GM23338 (cell line): ENCODE measurements at regions not wholly inside any gene's neighbourhood (a gene's known extent, or its start where the extent isn't known, plus 50 kb on each side); places are given as distances from the start of the nearest gene placed in this dataset.

ENCODE experiments used
- ATAC-seq: fragments of 200-7000 bp; cut with Tn5 transposase; 3 replicates; pipeline ENCODE4 v1.9.1; 2020
- DNase-seq: peaks from one replicate; pipeline ENCODE4 v3.0.0-alpha.2; 2015; ENCODE audit warnings: low spot score
- H2AFZ ChIP-seq: fragments of 200-600 bp; sonication (generic); 2 replicates; pipeline ENCODE4 v1.8.0; 2016; ENCODE audit warnings: antibody characterized with exemption, mild to moderate bottlenecking, moderate library complexity
- H3F3A ChIP-seq: fragments of 200-600 bp; sonication (generic); replicated peaks from 2 replicates; pipeline ENCODE4 v1.8.0; 2017; ENCODE audit warnings: antibody characterized with exemption, mixed run types, low read depth
- H3K27ac ChIP-seq: fragments of 200-600 bp; sonication (generic); 2 replicates; pipeline ENCODE4 v1.6.1; 2016; ENCODE audit warnings: low read depth
- H3K27me3 ChIP-seq: fragments of 200-600 bp; sonication (generic); 2 replicates; pipeline ENCODE4 v1.8.0; 2016; ENCODE audit warnings: mild to moderate bottlenecking, mixed run types, moderate library complexity; ENCODE audit not compliant: insufficient read depth
- H3K36me3 ChIP-seq: fragments of 200-600 bp; sonication (generic); 2 replicates; pipeline ENCODE4 v1.8.0; 2016; ENCODE audit warnings: mild to moderate bottlenecking; ENCODE audit not compliant: insufficient read depth
- H3K4me1 ChIP-seq: fragments of 200-600 bp; sonication (generic); 2 replicates; pipeline ENCODE4 v1.8.0; 2016; ENCODE audit warnings: mild to moderate bottlenecking, moderate library complexity; ENCODE audit not compliant: insufficient read depth
- H3K4me2 ChIP-seq: fragments of 200-600 bp; sonication (generic); 2 replicates; pipeline ENCODE4 v1.7.1; 2017; ENCODE audit warnings: mixed run types
- H3K4me3 ChIP-seq: fragments of 200-600 bp; sonication (generic); 2 replicates; pipeline ENCODE4 v1.6.1; 2016; ENCODE audit warnings: mixed run types
- H3K79me2 ChIP-seq: fragments of 200-600 bp; sonication (generic); replicated peaks from 2 replicates; pipeline ENCODE4 v1.8.0; 2017; ENCODE audit warnings: mild to moderate bottlenecking; ENCODE audit not compliant: insufficient read depth
- H3K9me2 ChIP-seq: fragments of 200-600 bp; sonication (generic); 2 replicates; pipeline ENCODE4 v1.8.0; 2017; ENCODE audit not compliant: insufficient read depth
- H4K20me1 ChIP-seq: fragments of 200-600 bp; sonication (generic); replicated peaks from 2 replicates; pipeline ENCODE4 v1.8.0; 2017; ENCODE audit warnings: mild to moderate bottlenecking; ENCODE audit not compliant: insufficient read depth
- H3K27ac Mint-ChIP-seq: 2 replicates; pipeline ENCODE4 v1.8.0; 2020; ENCODE audit warnings: inconsistent platforms, mild to moderate bottlenecking, moderate library complexity, mixed read lengths
- H3K27me3 Mint-ChIP-seq: 3 replicates; pipeline ENCODE4 v1.8.0; 2022; ENCODE audit warnings: low read depth, mild to moderate bottlenecking, moderate library complexity, mixed read lengths, inconsistent platforms; ENCODE audit not compliant: insufficient read depth, poor library complexity
- H3K36me3 Mint-ChIP-seq: 3 replicates; pipeline ENCODE4 v1.8.0; 2021; ENCODE audit warnings: low read depth, mild to moderate bottlenecking, inconsistent platforms, moderate library complexity, mixed read lengths
- H3K4me1 Mint-ChIP-seq: 3 replicates; pipeline ENCODE4 v1.8.0; 2020; ENCODE audit warnings: mild to moderate bottlenecking, inconsistent platforms, mixed read lengths
- H3K4me3 Mint-ChIP-seq: 3 replicates; pipeline ENCODE4 v1.8.0; 2021; ENCODE audit warnings: moderate library complexity, mild to moderate bottlenecking, inconsistent platforms, mixed read lengths
- H3K9me3 Mint-ChIP-seq: 3 replicates; pipeline ENCODE4 v1.8.0; 2020; ENCODE audit warnings: moderate library complexity, mild to moderate bottlenecking, inconsistent platforms, mixed read lengths
- CTCF ChIP-seq, 2 experiments: fragments of 200-600 bp in 1 of 2; sonication (generic) in 1 of 2; conservative IDR thresholded peaks; 2 replicates each; pipeline versions ENCODE4 v1.5.1 to v1.6.1; 2016 to 2017; ENCODE audit warnings: antibody characterized with exemption in 2 of 2, low read depth in 2 of 2, mild to moderate bottlenecking in 2 of 2, moderate library complexity in 1 of 2
- ETS1 ChIP-seq: IDR thresholded peaks from 2 replicates; pipeline ENCODE4 v1.6.1; 2016; ENCODE audit warnings: antibody characterized with exemption
- JUNB ChIP-seq: IDR thresholded peaks from one replicate; pipeline ENCODE4 v1.6.1; 2016; ENCODE audit warnings: antibody characterized with exemption; ENCODE audit not compliant: unreplicated experiment
- NANOG ChIP-seq: IDR thresholded peaks from 2 replicates; pipeline ENCODE4 v1.6.1; 2016; ENCODE audit warnings: antibody characterized with exemption, borderline replicate concordance
- POLR2AphosphoS5 ChIP-seq: IDR thresholded peaks from 2 replicates; pipeline ENCODE4 v1.6.1; 2016; ENCODE audit warnings: antibody characterized with exemption, low read depth
- ZNF114 ChIP-seq: fragments of 250-450 bp; sonication (Bioruptor Pico); IDR thresholded peaks from 2 replicates; pipeline ENCODE4 v1.5.0; 2020; ENCODE audit warnings: mild to moderate bottlenecking, moderate library complexity
- TF ChIP-seq, protein P1 (sequence below): fragments of 250-450 bp; sonication (Bioruptor Pico); IDR thresholded peaks from 2 replicates; pipeline ENCODE4 v1.5.0; 2020; ENCODE audit warnings: mild to moderate bottlenecking, moderate library complexity

GRCh38 chr3:139106013-139106932 lies 61.6 kb upstream of the PRR23C start (continued):
- TF ChIP-seq, protein P1, sequence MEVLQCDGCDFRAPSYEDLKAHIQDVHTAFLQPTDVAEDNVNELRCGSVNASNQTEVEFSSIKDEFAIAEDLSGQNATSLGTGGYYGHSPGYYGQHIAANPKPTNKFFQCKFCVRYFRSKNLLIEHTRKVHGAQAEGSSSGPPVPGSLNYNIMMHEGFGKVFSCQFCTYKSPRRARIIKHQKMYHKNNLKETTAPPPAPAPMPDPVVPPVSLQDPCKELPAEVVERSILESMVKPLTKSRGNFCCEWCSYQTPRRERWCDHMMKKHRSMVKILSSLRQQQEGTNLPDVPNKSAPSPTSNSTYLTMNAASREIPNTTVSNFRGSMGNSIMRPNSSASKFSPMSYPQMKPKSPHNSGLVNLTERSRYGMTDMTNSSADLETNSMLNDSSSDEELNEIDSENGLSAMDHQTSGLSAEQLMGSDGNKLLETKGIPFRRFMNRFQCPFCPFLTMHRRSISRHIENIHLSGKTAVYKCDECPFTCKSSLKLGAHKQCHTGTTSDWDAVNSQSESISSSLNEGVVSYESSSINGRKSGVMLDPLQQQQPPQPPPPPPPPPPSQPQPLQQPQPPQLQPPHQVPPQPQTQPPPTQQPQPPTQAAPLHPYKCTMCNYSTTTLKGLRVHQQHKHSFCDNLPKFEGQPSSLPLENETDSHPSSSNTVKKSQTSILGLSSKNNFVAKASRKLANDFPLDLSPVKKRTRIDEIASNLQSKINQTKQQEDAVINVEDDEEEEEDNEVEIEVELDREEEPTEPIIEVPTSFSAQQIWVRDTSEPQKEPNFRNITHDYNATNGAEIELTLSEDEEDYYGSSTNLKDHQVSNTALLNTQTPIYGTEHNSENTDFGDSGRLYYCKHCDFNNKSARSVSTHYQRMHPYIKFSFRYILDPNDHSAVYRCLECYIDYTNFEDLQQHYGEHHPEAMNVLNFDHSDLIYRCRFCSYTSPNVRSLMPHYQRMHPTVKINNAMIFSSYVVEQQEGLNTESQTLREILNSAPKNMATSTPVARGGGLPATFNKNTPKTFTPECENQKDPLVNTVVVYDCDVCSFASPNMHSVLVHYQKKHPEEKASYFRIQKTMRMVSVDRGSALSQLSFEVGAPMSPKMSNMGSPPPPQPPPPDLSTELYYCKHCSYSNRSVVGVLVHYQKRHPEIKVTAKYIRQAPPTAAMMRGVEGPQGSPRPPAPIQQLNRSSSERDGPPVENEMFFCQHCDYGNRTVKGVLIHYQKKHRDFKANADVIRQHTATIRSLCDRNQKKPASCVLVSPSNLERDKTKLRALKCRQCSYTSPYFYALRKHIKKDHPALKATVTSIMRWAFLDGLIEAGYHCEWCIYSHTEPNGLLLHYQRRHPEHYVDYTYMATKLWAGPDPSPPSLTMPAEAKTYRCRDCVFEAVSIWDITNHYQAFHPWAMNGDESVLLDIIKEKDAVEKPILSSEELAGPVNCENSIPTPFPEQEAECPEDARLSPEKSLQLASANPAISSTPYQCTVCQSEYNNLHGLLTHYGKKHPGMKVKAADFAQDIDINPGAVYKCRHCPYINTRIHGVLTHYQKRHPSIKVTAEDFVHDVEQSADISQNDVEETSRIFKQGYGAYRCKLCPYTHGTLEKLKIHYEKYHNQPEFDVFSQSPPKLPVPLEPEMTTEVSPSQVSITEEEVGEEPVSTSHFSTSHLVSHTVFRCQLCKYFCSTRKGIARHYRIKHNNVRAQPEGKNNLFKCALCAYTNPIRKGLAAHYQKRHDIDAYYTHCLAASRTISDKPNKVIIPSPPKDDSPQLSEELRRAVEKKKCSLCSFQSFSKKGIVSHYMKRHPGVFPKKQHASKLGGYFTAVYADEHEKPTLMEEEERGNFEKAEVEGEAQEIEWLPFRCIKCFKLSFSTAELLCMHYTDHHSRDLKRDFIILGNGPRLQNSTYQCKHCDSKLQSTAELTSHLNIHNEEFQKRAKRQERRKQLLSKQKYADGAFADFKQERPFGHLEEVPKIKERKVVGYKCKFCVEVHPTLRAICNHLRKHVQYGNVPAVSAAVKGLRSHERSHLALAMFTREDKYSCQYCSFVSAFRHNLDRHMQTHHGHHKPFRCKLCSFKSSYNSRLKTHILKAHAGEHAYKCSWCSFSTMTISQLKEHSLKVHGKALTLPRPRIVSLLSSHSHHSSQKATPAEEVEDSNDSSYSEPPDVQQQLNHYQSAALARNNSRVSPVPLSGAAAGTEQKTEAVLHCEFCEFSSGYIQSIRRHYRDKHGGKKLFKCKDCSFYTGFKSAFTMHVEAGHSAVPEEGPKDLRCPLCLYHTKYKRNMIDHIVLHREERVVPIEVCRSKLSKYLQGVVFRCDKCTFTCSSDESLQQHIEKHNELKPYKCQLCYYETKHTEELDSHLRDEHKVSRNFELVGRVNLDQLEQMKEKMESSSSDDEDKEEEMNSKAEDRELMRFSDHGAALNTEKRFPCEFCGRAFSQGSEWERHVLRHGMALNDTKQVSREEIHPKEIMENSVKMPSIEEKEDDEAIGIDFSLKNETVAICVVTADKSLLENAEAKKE (CRISPR knock-in tag): no peak
- no peak for TF ChIP-seq ZNF114 (CRISPR knock-in tag)
- no peak for TF ChIP-seq POLR2AphosphoS5

GRCh38 chr3:139107424-139108252 lies 62.9 kb upstream of the PRR23C start:
- Histone ChIP-seq H2AFZ (no peak overlapping the region), H3K4me3 (no peak overlapping the region), H3K27me3 (0 out of 2 replicates have a peak, but pooled peaks cover under 1% of the 10 kb centered on the region), H3F3A (no peaks in the 10 kb centered on the region), H3K9me2 (no peaks in the 10 kb centered on the region), H3K36me3 (no peaks in the 10 kb centered on the region), H3K4me2 (no peak overlapping the region), H3K79me2 (no peaks in the 10 kb centered on the region), H4K20me1 (no peaks in the 10 kb centered on the region), H3K27ac (no peak overlapping the region), H3K4me1 (no peaks in the 10 kb centered on the region)
- peaks cover 9% of the 10 kb centered on the region for H3K27me3 Mint-ChIP-seq
- H3K4me3 Mint-ChIP-seq: no peak overlapping the region
- no peaks in the 10 kb centered on the region for H3K4me1 Mint-ChIP-seq
- H3K9me3 Mint-ChIP-seq: no peaks in the 10 kb centered on the region
- no peak overlapping the region for H3K27ac Mint-ChIP-seq
- ATAC-seq (no peak), DNase-seq (no peak)
- no peaks in the 10 kb centered on the region for H3K36me3 Mint-ChIP-seq
- TF ChIP-seq JUNB (no peak), POLR2AphosphoS5 (no peak), NANOG (no peak), CTCF (conservative IDR thresholded peaks at IDR 0.05; ENCODE audit: low read depth in 2 of 2) (no peak), ETS1 (no peak)
